Liver (tissue), 8 donors: ENCODE measurements at regions not wholly inside any gene's neighbourhood (a gene's known extent, or its start where the extent isn't known, plus 50 kb on each side); places are given as distances from the start of the nearest gene placed in this dataset.

ENCODE experiments used
- DNase-seq: peaks from one replicate; pipeline ENCODE4 v3.0.0-alpha.2; 2017; ENCODE audit warnings: low spot score
- H3K27ac ChIP-seq, 2 donors: one replicate each; pipeline ENCODE4 v1.7.0; 2013; ENCODE audit warnings: inconsistent platforms in 2 of 2, low read length in 2 of 2, control low read depth in 1 of 2, low read depth in 1 of 2, mild to moderate bottlenecking in 1 of 2
- H3K27me3 ChIP-seq, 4 donors: one replicate each; pipeline versions ENCODE4 v1.6.1 to v1.7.0; 2013; ENCODE audit warnings: low read length in 3 of 4, inconsistent platforms in 1 of 4, mild to moderate bottlenecking in 1 of 4, moderate library complexity in 1 of 4; ENCODE audit not compliant: control insufficient read depth in 4 of 4, insufficient read depth in 4 of 4
- H3K36me3 ChIP-seq, 4 donors: one replicate each; pipeline versions ENCODE4 v1.6.1 to v1.7.0; 2013; ENCODE audit warnings: low read length in 3 of 4, mild to moderate bottlenecking in 3 of 4, low read depth in 1 of 4, moderate library complexity in 1 of 4; ENCODE audit not compliant: control insufficient read depth in 4 of 4, insufficient read depth in 3 of 4
- H3K4me1 ChIP-seq, 4 donors: one replicate each; pipeline versions ENCODE4 v1.6.1 to v1.7.0; 2013; ENCODE audit warnings: low read length in 3 of 4, mild to moderate bottlenecking in 3 of 4, moderate library complexity in 1 of 4; ENCODE audit not compliant: control insufficient read depth in 4 of 4, insufficient read depth in 4 of 4
- H3K4me3 ChIP-seq, 3 donors: one replicate each; pipeline versions ENCODE4 v1.6.1 to v1.7.0; 2013; ENCODE audit warnings: low read length in 3 of 3, control low read depth in 1 of 3, low read depth in 1 of 3, mild to moderate bottlenecking in 1 of 3
- H3K9ac ChIP-seq, 2 donors: one replicate each; pipeline ENCODE4 v1.7.0; 2013; ENCODE audit warnings: low read length in 2 of 2, mild to moderate bottlenecking in 2 of 2, moderate library complexity in 2 of 2, control low read depth in 1 of 2, low read depth in 1 of 2
- H3K9me3 ChIP-seq, 4 donors: one replicate each; pipeline versions ENCODE4 v1.6.1 to v1.7.0; 2013; ENCODE audit warnings: low read length in 3 of 4; ENCODE audit not compliant: control insufficient read depth in 4 of 4
- ATF3 ChIP-seq: IDR thresholded peaks from 2 replicates; pipeline ENCODE4 v1.6.1; 2016; ENCODE audit warnings: antibody characterized with exemption
- EGR1 ChIP-seq, 2 donors: IDR thresholded peaks; 2 replicates each; pipeline ENCODE4 v1.6.1; 2016 to 2018; ENCODE audit warnings: antibody characterized with exemption in 2 of 2, low read depth in 2 of 2
- FOXA1 ChIP-seq: IDR thresholded peaks from 2 replicates; pipeline ENCODE4 v1.6.1; 2016; ENCODE audit warnings: antibody characterized with exemption
- FOXA2 ChIP-seq: IDR thresholded peaks from 2 replicates; pipeline ENCODE4 v1.6.1; 2016; ENCODE audit warnings: antibody characterized with exemption
- GABPA ChIP-seq, 2 donors: IDR thresholded peaks in 1 of 2; conservative IDR thresholded peaks in 1 of 2; 2 replicates each; pipeline ENCODE4 v1.6.1; 2016; ENCODE audit warnings: antibody characterized with exemption in 2 of 2, mild to moderate bottlenecking in 1 of 2, moderate library complexity in 1 of 2
- HNF4A ChIP-seq, 2 donors: conservative IDR thresholded peaks; 2 replicates each; pipeline ENCODE4 v1.6.1; 2016; ENCODE audit warnings: antibody characterized with exemption in 2 of 2, mild to moderate bottlenecking in 2 of 2
- HNF4G ChIP-seq: IDR thresholded peaks from 2 replicates; pipeline ENCODE4 v1.6.1; 2016; ENCODE audit warnings: antibody characterized with exemption
- JUND ChIP-seq, 2 donors: IDR thresholded peaks; 2 replicates each; pipeline ENCODE4 v1.6.1; 2016; ENCODE audit warnings: antibody characterized with exemption in 2 of 2
- MAX ChIP-seq: IDR thresholded peaks from 2 replicates; pipeline ENCODE4 v1.6.1; 2016; ENCODE audit warnings: antibody characterized with exemption
- NR2F2 ChIP-seq: IDR thresholded peaks from 2 replicates; pipeline ENCODE4 v1.6.1; 2016; ENCODE audit warnings: antibody characterized with exemption
- RAD21 ChIP-seq, 2 donors: IDR thresholded peaks; 2 replicates each; pipeline ENCODE4 v1.6.1; 2016; ENCODE audit warnings: antibody characterized with exemption in 2 of 2, mild to moderate bottlenecking in 2 of 2
- REST ChIP-seq: IDR thresholded peaks from 2 replicates; pipeline ENCODE4 v1.6.1; 2016; ENCODE audit warnings: antibody characterized with exemption, mild to moderate bottlenecking
- RXRA ChIP-seq, 2 donors: IDR thresholded peaks; 2 replicates each; pipeline ENCODE4 v1.6.1; 2017 to 2018; ENCODE audit warnings: antibody characterized with exemption in 2 of 2, mild to moderate bottlenecking in 1 of 2
- SP1 ChIP-seq: IDR thresholded peaks from 2 replicates; pipeline ENCODE4 v1.6.1; 2018; ENCODE audit warnings: antibody characterized with exemption, mild to moderate bottlenecking
- TAF1 ChIP-seq: conservative IDR thresholded peaks from 2 replicates; pipeline ENCODE4 v1.6.1; 2016; ENCODE audit warnings: antibody characterized with exemption, mild to moderate bottlenecking
- YY1 ChIP-seq: IDR thresholded peaks from 2 replicates; pipeline ENCODE4 v1.6.1; 2016; ENCODE audit warnings: antibody characterized with exemption, mild to moderate bottlenecking
- whole genome bisulfite sequencing: extraction: QIAGEN DNeasy Blood & Tissue Kit; methylation state at CpG from one replicate; pipeline ENCODE4 v1.1.7; 2013; 5-methylcytosine and 5-hydroxymethylcytosine counted together
- TF ChIP-seq, protein P1 (sequence below): fragments of 150-350 bp; IDR thresholded peaks from 2 replicates; pipeline ENCODE4 v1.5.1; 2017; ENCODE audit warnings: improper control_type of control experiment, low read depth, low read length; ENCODE audit not compliant: missing input control
- TF ChIP-seq, protein P2 (sequence below): IDR thresholded peaks from 2 replicates; pipeline ENCODE4 v1.6.1; 2016; ENCODE audit warnings: antibody characterized with exemption
- donor health status: healthy.
- donor health status: healthy.
- donor health status: healthy.
- donor health status: healthy.
- donor health status: healthy.

DNA sequence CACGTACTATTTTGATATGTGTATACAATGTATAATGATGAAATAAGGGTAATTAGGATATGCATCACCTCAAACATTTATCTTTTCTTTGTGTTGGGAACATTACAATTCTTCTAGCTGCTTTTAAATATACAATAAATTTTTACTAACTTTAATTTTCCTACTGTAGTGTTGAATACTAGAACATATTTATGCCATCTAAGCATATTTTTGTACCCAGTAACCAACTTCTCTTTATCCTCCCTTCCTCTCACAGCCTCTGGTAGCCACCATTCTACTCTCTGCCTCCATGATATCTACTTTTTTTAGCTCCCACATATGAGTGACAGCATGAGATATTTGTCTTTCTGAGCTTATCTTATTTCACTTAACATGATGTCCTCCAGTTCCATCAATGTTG, 468.0 kb downstream of the COL11A1 start:
- DNase-seq = no peak
- Histone ChIP-seq H3K4me3 (no peak overlapping the region), H3K9ac (no peak overlapping the region), H3K27me3 (no peaks in the 10 kb centered on the region), H3K4me1 (no peaks in the 10 kb centered on the region), H3K36me3 (no peaks in the 10 kb centered on the region), H3K27ac (no peak overlapping the region), H3K9me3 (no peaks in the 10 kb centered on the region)
- 81% methylated on average over 1 of the region's 1 CpG for WGBS
- TF ChIP-seq REST = no peak
- no peak for TF ChIP-seq EGR1 (IDR thresholded peaks at IDR 0.05; ENCODE audit: low read depth in 2 of 2)
- TF ChIP-seq FOXA1 = no peak
- no peak for TF ChIP-seq RXRA (IDR thresholded peaks at IDR 0.05)
- TF ChIP-seq JUND (IDR thresholded peaks at IDR 0.05) = no peak
- TF ChIP-seq NR2F2 = no peak
- TF ChIP-seq MAX = no peak
- no peak for TF ChIP-seq GABPA (IDR thresholded peaks at IDR 0.05 in 1 of 2, conservative IDR thresholded peaks at IDR 0.05 in 1 of 2)
- no peak for TF ChIP-seq HNF4A (conservative IDR thresholded peaks at IDR 0.05)
- TF ChIP-seq SP1 = no peak
- no peak for TF ChIP-seq RAD21 (IDR thresholded peaks at IDR 0.05)
- TF ChIP-seq, protein P1, sequence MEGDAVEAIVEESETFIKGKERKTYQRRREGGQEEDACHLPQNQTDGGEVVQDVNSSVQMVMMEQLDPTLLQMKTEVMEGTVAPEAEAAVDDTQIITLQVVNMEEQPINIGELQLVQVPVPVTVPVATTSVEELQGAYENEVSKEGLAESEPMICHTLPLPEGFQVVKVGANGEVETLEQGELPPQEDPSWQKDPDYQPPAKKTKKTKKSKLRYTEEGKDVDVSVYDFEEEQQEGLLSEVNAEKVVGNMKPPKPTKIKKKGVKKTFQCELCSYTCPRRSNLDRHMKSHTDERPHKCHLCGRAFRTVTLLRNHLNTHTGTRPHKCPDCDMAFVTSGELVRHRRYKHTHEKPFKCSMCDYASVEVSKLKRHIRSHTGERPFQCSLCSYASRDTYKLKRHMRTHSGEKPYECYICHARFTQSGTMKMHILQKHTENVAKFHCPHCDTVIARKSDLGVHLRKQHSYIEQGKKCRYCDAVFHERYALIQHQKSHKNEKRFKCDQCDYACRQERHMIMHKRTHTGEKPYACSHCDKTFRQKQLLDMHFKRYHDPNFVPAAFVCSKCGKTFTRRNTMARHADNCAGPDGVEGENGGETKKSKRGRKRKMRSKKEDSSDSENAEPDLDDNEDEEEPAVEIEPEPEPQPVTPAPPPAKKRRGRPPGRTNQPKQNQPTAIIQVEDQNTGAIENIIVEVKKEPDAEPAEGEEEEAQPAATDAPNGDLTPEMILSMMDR = no peak
- TF ChIP-seq, protein P2, sequence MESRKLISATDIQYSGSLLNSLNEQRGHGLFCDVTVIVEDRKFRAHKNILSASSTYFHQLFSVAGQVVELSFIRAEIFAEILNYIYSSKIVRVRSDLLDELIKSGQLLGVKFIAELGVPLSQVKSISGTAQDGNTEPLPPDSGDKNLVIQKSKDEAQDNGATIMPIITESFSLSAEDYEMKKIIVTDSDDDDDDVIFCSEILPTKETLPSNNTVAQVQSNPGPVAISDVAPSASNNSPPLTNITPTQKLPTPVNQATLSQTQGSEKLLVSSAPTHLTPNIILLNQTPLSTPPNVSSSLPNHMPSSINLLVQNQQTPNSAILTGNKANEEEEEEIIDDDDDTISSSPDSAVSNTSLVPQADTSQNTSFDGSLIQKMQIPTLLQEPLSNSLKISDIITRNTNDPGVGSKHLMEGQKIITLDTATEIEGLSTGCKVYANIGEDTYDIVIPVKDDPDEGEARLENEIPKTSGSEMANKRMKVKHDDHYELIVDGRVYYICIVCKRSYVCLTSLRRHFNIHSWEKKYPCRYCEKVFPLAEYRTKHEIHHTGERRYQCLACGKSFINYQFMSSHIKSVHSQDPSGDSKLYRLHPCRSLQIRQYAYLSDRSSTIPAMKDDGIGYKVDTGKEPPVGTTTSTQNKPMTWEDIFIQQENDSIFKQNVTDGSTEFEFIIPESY = no peak
- no peak for TF ChIP-seq FOXA2
- TF ChIP-seq TAF1 = no peak
- TF ChIP-seq YY1 = no peak
- no peak for TF ChIP-seq HNF4G
- TF ChIP-seq ATF3 = no peak

- H3K27me3 ChIP-seq = no peaks in the 10 kb centered on the region
- no peak overlapping the region for H3K27ac ChIP-seq
- no peak overlapping the region for H3K4me3 ChIP-seq
- no peak overlapping the region for H3K9ac ChIP-seq
- no peak for DNase-seq
- 59% methylated on average over 3 of the region's 3 CpGs for WGBS
- H3K4me1 ChIP-seq = no peaks in the 10 kb centered on the region
- no peaks in the 10 kb centered on the region for H3K36me3 ChIP-seq
- H3K9me3 ChIP-seq = no peaks in the 10 kb centered on the region
- no peak for TF ChIP-seq RXRA (IDR thresholded peaks at IDR 0.05)
- TF ChIP-seq GABPA (IDR thresholded peaks at IDR 0.05 in 1 of 2, conservative IDR thresholded peaks at IDR 0.05 in 1 of 2) = no peak
- TF ChIP-seq YY1 = no peak
- no peak for TF ChIP-seq MAX
- no peak for TF ChIP-seq EGR1 (IDR thresholded peaks at IDR 0.05; ENCODE audit: low read depth in 2 of 2)
- no peak for TF ChIP-seq SP1
- TF ChIP-seq JUND (IDR thresholded peaks at IDR 0.05) = no peak
- no peak for TF ChIP-seq FOXA2
- no peak for TF ChIP-seq HNF4G
- no peak for TF ChIP-seq ATF3
- TF ChIP-seq RAD21 (IDR thresholded peaks at IDR 0.05) = no peak
- no peak for TF ChIP-seq NR2F2
- no peak for TF ChIP-seq REST
These were observed 476.6 kb downstream of the COL11A1 start for GRCh38 chr1:102631691-102632090.
